HFFc6 (cell line): ENCODE measurements at regions not wholly inside any gene's neighbourhood (a gene's known extent, or its start where the extent isn't known, plus 50 kb on each side); places are given as distances from the start of the nearest gene placed in this dataset.

ENCODE experiments used
- DNase-seq: peaks from one replicate; pipeline ENCODE4 v3.0.0-alpha.2; 2018
- H3K27ac Mint-ChIP-seq: 2 replicates; pipeline ENCODE4 v1.8.0; 2020; ENCODE audit warnings: mild to moderate bottlenecking, mixed read lengths
- H3K27me3 Mint-ChIP-seq: 2 replicates; pipeline ENCODE4 v1.8.0; 2021; ENCODE audit warnings: mild to moderate bottlenecking, moderate library complexity, mixed read lengths; ENCODE audit not compliant: insufficient read depth
- H3K36me3 Mint-ChIP-seq: 2 replicates; pipeline ENCODE4 v1.8.0; 2021; ENCODE audit warnings: low read depth, mixed read lengths
- H3K4me1 Mint-ChIP-seq: 2 replicates; pipeline ENCODE4 v1.8.0; 2020; ENCODE audit warnings: low read depth, mixed read lengths
- H3K4me3 Mint-ChIP-seq: 2 replicates; pipeline ENCODE4 v1.8.0; 2020; ENCODE audit warnings: mild to moderate bottlenecking, moderate library complexity, mixed read lengths
- H3K9me3 Mint-ChIP-seq: 2 replicates; pipeline ENCODE4 v1.8.0; 2020; ENCODE audit warnings: mild to moderate bottlenecking, mixed read lengths
- CTCF ChIP-seq: fragments of 200-600 bp; sonication (generic); IDR thresholded peaks from 2 replicates; pipeline ENCODE4 v1.5.0; 2021; ENCODE audit warnings: antibody characterized with exemption, mild to moderate bottlenecking

- peaks cover 21% of the 10 kb centered on the region for H3K9me3 Mint-ChIP-seq
These were observed 268.1 kb upstream of the RTL1 start for GRCh38 chr14:101171650-101172049.

GRCh38 chr14:101173698-101174521, 270.4 kb upstream of the RTL1 start:
- Mint-ChIP-seq H3K27ac (no peak overlapping the region), H3K36me3 (no peaks in the 10 kb centered on the region)

More at GRCh38 chr14:101171650-101172049, 268.1 kb upstream of the RTL1 start:
- Mint-ChIP-seq H3K36me3 (no peaks in the 10 kb centered on the region), H3K4me3 (no peak overlapping the region), H3K27ac (no peak overlapping the region), H3K27me3 (peaks cover 24% of the 10 kb centered on the region), H3K4me1 (no peaks in the 10 kb centered on the region)
- TF ChIP-seq CTCF: no peak
- no peak for DNase-seq

GRCh38 chr14:101174522-101174838, 271.0 kb upstream of the RTL1 start:
- no peak for TF ChIP-seq CTCF
- H3K27me3 Mint-ChIP-seq: peaks cover 32% of the 10 kb centered on the region
- no peaks in the 10 kb centered on the region for H3K4me1 Mint-ChIP-seq
- no peaks in the 10 kb centered on the region for H3K36me3 Mint-ChIP-seq
- no peak overlapping the region for H3K27ac Mint-ChIP-seq
- no peak for DNase-seq
- H3K4me3 Mint-ChIP-seq: no peak overlapping the region
- H3K9me3 Mint-ChIP-seq: peaks cover 11% of the 10 kb centered on the region

More at GRCh38 chr14:101173698-101174521, 270.4 kb upstream of the RTL1 start:
- no peak for DNase-seq
- Mint-ChIP-seq H3K27me3 (peaks cover 32% of the 10 kb centered on the region), H3K9me3 (peaks cover 11% of the 10 kb centered on the region), H3K4me1 (no peaks in the 10 kb centered on the region), H3K4me3 (no peak overlapping the region)
- TF ChIP-seq CTCF: no peak

- Mint-ChIP-seq H3K27ac (no peak overlapping the region), H3K9me3 (peaks cover 13% of the 10 kb centered on the region), H3K4me3 (no peak overlapping the region), H3K36me3 (no peaks in the 10 kb centered on the region), H3K4me1 (no peaks in the 10 kb centered on the region), H3K27me3 (peaks cover 32% of the 10 kb centered on the region)
- DNase-seq: no peak
- no peak for TF ChIP-seq CTCF
These were observed 271.6 kb upstream of the RTL1 start for GRCh38 chr14:101174980-101175606.

- H3K27ac Mint-ChIP-seq: no peak overlapping the region
- H3K9me3 Mint-ChIP-seq: peaks cover 21% of the 10 kb centered on the region
- H3K27me3 Mint-ChIP-seq: peaks cover 36% of the 10 kb centered on the region
- TF ChIP-seq CTCF: no peak
- no peak for DNase-seq
- no peaks in the 10 kb centered on the region for H3K4me1 Mint-ChIP-seq
- no peaks in the 10 kb centered on the region for H3K36me3 Mint-ChIP-seq
- H3K4me3 Mint-ChIP-seq: no peak overlapping the region
These were observed 272.4 kb upstream of the RTL1 start for GRCh38 chr14:101175731-101176534.
